Stimulated activated CD4-positive, alpha-beta T cell treated with anti-CD3 and anti-CD28 coated beads, Interleukin-15, amount 100 ng/mL, for 24 hours (primary cell): ENCODE measurements at regions not wholly inside any gene's neighbourhood (a gene's known extent, or its start where the extent isn't known, plus 50 kb on each side); places are given as distances from the start of the nearest gene placed in this dataset.
"Not testable (repeated sequence)": the region's sequence is repeated elsewhere in the genome, so short reads cannot be mapped to it uniquely, and the experiment has no call there.

ENCODE experiments used
- DNase-seq: peaks from one replicate; pipeline ENCODE4 v3.0.0-alpha.2; 2020

- DNase-seq, result not testable (repeated sequence)
These were observed 351.2 kb upstream of the PIK3R1 start for GRCh38 chr5:67864335-67864734.

GRCh38 chr5:67858471-67859031, 357.0 kb upstream of the PIK3R1 start:
- no peak for DNase-seq

- DNase-seq, result no peak
These were observed 358.1 kb upstream of the PIK3R1 start for GRCh38 chr5:67857502-67857901.

GRCh38 chr5:67855523-67855922, 360.0 kb upstream of the PIK3R1 start:
- DNase-seq, result no peak

- DNase-seq, result not testable (repeated sequence)
These were observed 364.6 kb upstream of the PIK3R1 start for GRCh38 chr5:67850906-67851305.

GRCh38 chr5:67844924-67845323, 370.6 kb upstream of the PIK3R1 start:
- no peak for DNase-seq

GRCh38 chr5:67842806-67843205, 372.8 kb upstream of the PIK3R1 start:
- no peak for DNase-seq

- DNase-seq, result not testable (repeated sequence)
These were observed 378.3 kb upstream of the PIK3R1 start for GRCh38 chr5:67837225-67837624.

- not testable (repeated sequence) for DNase-seq
These were observed 379.1 kb upstream of the PIK3R1 start for GRCh38 chr5:67836496-67836895.

- DNase-seq, result no peak
These were observed 384.5 kb upstream of the PIK3R1 start for GRCh38 chr5:67831048-67831447.

GRCh38 chr5:67827541-67827940, 388.0 kb upstream of the PIK3R1 start:
- no peak for DNase-seq

- no peak for DNase-seq
These were observed 390.7 kb upstream of the PIK3R1 start for GRCh38 chr5:67824852-67825251.

GRCh38 chr5:67817652-67818051, 397.9 kb upstream of the PIK3R1 start:
- DNase-seq, result no peak

GRCh38 chr5:67816456-67816855, 399.1 kb upstream of the PIK3R1 start:
- DNase-seq, result no peak

GRCh38 chr5:67815455-67816391, 399.8 kb upstream of the PIK3R1 start:
- DNase-seq, result no peak

- no peak for DNase-seq
These were observed 400.8 kb upstream of the PIK3R1 start for GRCh38 chr5:67814569-67815311.

GRCh38 chr5:67813877-67814539, 401.5 kb upstream of the PIK3R1 start:
- no peak for DNase-seq

GRCh38 chr5:67809589-67809988, 406.0 kb upstream of the PIK3R1 start:
- DNase-seq, result no peak

GRCh38 chr5:67808340-67808739, 407.2 kb upstream of the PIK3R1 start:
- DNase-seq, result no peak

- no peak for DNase-seq
These were observed 408.1 kb upstream of the PIK3R1 start for GRCh38 chr5:67807439-67807888.

GRCh38 chr5:67806654-67807438, 408.7 kb upstream of the PIK3R1 start:
- DNase-seq, result no peak
